ENCODE measurements at regions not wholly inside any gene's neighbourhood (a gene's known extent, or its start where the extent isn't known, plus 50 kb on each side); places are given as distances from the start of the nearest gene placed in this dataset.

GRCh38 chr4:55725057-55725456 is 89.0 kb upstream of the NMU start:
- Histone ChIP-seq H4K8ac (ENCODE audit: low read depth, low read length) (no peak overlapping the region), H3K14ac (ENCODE audit: low read length) (no peak overlapping the region), H2AK5ac (ENCODE audit: low read depth, low read length) (no peak overlapping the region), H2BK120ac (ENCODE audit: low read depth, low read length) (no peak overlapping the region), H3K27ac (replicated peaks; ENCODE audit: low read length) (no peak overlapping the region), H2BK5ac (ENCODE audit: low read length) (no peak overlapping the region), H4K91ac (ENCODE audit: low read depth, low read length, poor library complexity) (no peak overlapping the region), H3K4me1 (ENCODE audit: control insufficient read depth in 2 of 2, insufficient read depth in 1 of 2, low read depth in 1 of 2, low read length in 2 of 2) (no peaks in the 10 kb centered on the region), H3K79me1 (ENCODE audit: low read depth, low read length) (no peaks in the 10 kb centered on the region), H3K23ac (ENCODE audit: low read depth, low read length, poor library complexity) (no peak overlapping the region), H3K36me3 (replicated peaks in 1 of 2; ENCODE audit: control insufficient read depth in 2 of 2, insufficient read depth in 2 of 2, low read length in 2 of 2) (no peaks in the 10 kb centered on the region), H3K9ac (ENCODE audit: low read depth, low read length, poor library complexity) (no peak overlapping the region), H3K27me3 (ENCODE audit: control insufficient read depth in 3 of 3, insufficient read depth in 3 of 3, low read depth in 1 of 3, low read length in 3 of 3) (no peaks in the 10 kb centered on the region), H2BK15ac (ENCODE audit: low read length) (no peak overlapping the region), H2AFZ (ENCODE audit: low read length) (no peak overlapping the region), H3K9me3 (replicated peaks in 1 of 2; ENCODE audit: control insufficient read depth in 2 of 2, insufficient read depth in 1 of 2, low read depth in 1 of 2, low read length in 2 of 2) (no peaks in the 10 kb centered on the region), H3K4me3 (ENCODE audit: low read length in 2 of 2) (no peak overlapping the region), H3K4me2 (ENCODE audit: insufficient read depth, low read length, poor library complexity, severe bottlenecking) (no peak overlapping the region), H3K4ac (ENCODE audit: low read length) (no peak overlapping the region), H2BK12ac (ENCODE audit: low read length) (no peak overlapping the region), H3K18ac (ENCODE audit: low read length) (no peak overlapping the region)
- WGBS, 2 donors (ENCODE audit: extremely low coverage in 2 of 2, insufficient read length in 2 of 2, insufficient replicate concordance in 1 of 2) = no CpG with 5 or more reads among the region's 4 CpGs
- DNase-seq (ENCODE audit: low spot score) = no peak

- H2BK15ac ChIP-seq (ENCODE audit: low read length) = no peak overlapping the region
- H2BK120ac ChIP-seq (ENCODE audit: low read depth, low read length) = no peak overlapping the region
- H3K27ac ChIP-seq (replicated peaks; ENCODE audit: low read length) = no peak overlapping the region
- no peak overlapping the region for H4K91ac ChIP-seq (ENCODE audit: low read depth, low read length, poor library complexity)
- H3K4me1 ChIP-seq (ENCODE audit: control insufficient read depth in 2 of 2, insufficient read depth in 1 of 2, low read depth in 1 of 2, low read length in 2 of 2) = no peaks in the 10 kb centered on the region
- no CpG with 5 or more reads among the region's 2 CpGs for WGBS, 2 donors (ENCODE audit: extremely low coverage in 2 of 2, insufficient read length in 2 of 2, insufficient replicate concordance in 1 of 2)
- H3K4me3 ChIP-seq (ENCODE audit: low read length in 2 of 2) = no peak overlapping the region
- H2BK5ac ChIP-seq (ENCODE audit: low read length) = no peak overlapping the region
- no peak overlapping the region for H2AK5ac ChIP-seq (ENCODE audit: low read depth, low read length)
- no peaks in the 10 kb centered on the region for H3K36me3 ChIP-seq (replicated peaks in 1 of 2; ENCODE audit: control insufficient read depth in 2 of 2, insufficient read depth in 2 of 2, low read length in 2 of 2)
- DNase-seq (ENCODE audit: low spot score) = no peak
- no peaks in the 10 kb centered on the region for H3K27me3 ChIP-seq (ENCODE audit: control insufficient read depth in 3 of 3, insufficient read depth in 3 of 3, low read depth in 1 of 3, low read length in 3 of 3)
- no peaks in the 10 kb centered on the region for H3K9me3 ChIP-seq (replicated peaks in 1 of 2; ENCODE audit: control insufficient read depth in 2 of 2, insufficient read depth in 1 of 2, low read depth in 1 of 2, low read length in 2 of 2)
- H3K18ac ChIP-seq (ENCODE audit: low read length) = no peak overlapping the region
- no peak overlapping the region for H2AFZ ChIP-seq (ENCODE audit: low read length)
- H3K9ac ChIP-seq (ENCODE audit: low read depth, low read length, poor library complexity) = no peak overlapping the region
- H3K14ac ChIP-seq (ENCODE audit: low read length) = no peak overlapping the region
- no peak overlapping the region for H3K4me2 ChIP-seq (ENCODE audit: insufficient read depth, low read length, poor library complexity, severe bottlenecking)
- no peak overlapping the region for H3K23ac ChIP-seq (ENCODE audit: low read depth, low read length, poor library complexity)
- H3K4ac ChIP-seq (ENCODE audit: low read length) = no peak overlapping the region
- H2BK12ac ChIP-seq (ENCODE audit: low read length) = no peak overlapping the region
- no peaks in the 10 kb centered on the region for H3K79me1 ChIP-seq (ENCODE audit: low read depth, low read length)
- H4K8ac ChIP-seq (ENCODE audit: low read depth, low read length) = no peak overlapping the region
Measured at GRCh38 chr4:55727746-55728145, 91.6 kb upstream of the NMU start.

- Histone ChIP-seq H2AFZ (ENCODE audit: low read length) (no peak overlapping the region), H2BK120ac (ENCODE audit: low read depth, low read length) (no peak overlapping the region), H3K27ac (replicated peaks; ENCODE audit: low read length) (no peak overlapping the region), H3K27me3 (ENCODE audit: control insufficient read depth in 3 of 3, insufficient read depth in 3 of 3, low read depth in 1 of 3, low read length in 3 of 3) (peaks cover 0 to 3% (median 0%) of the 10 kb centered on the region in 3 experiments), H2BK12ac (ENCODE audit: low read length) (no peak overlapping the region), H2AK5ac (ENCODE audit: low read depth, low read length) (no peak overlapping the region), H4K8ac (ENCODE audit: low read depth, low read length) (no peak overlapping the region), H3K4me3 (ENCODE audit: low read length in 2 of 2) (no peak overlapping the region), H3K36me3 (replicated peaks in 1 of 2; ENCODE audit: control insufficient read depth in 2 of 2, insufficient read depth in 2 of 2, low read length in 2 of 2) (no peaks in the 10 kb centered on the region), H3K23ac (ENCODE audit: low read depth, low read length, poor library complexity) (no peak overlapping the region), H3K4me1 (ENCODE audit: control insufficient read depth in 2 of 2, insufficient read depth in 1 of 2, low read depth in 1 of 2, low read length in 2 of 2) (no peaks in the 10 kb centered on the region), H3K14ac (ENCODE audit: low read length) (no peak overlapping the region), H3K18ac (ENCODE audit: low read length) (no peak overlapping the region), H2BK15ac (ENCODE audit: low read length) (no peak overlapping the region), H3K9me3 (replicated peaks in 1 of 2; ENCODE audit: control insufficient read depth in 2 of 2, insufficient read depth in 1 of 2, low read depth in 1 of 2, low read length in 2 of 2) (no peaks in the 10 kb centered on the region), H4K91ac (ENCODE audit: low read depth, low read length, poor library complexity) (no peak overlapping the region), H3K79me1 (ENCODE audit: low read depth, low read length) (no peaks in the 10 kb centered on the region), H3K4ac (ENCODE audit: low read length) (no peak overlapping the region), H3K9ac (ENCODE audit: low read depth, low read length, poor library complexity) (no peak overlapping the region), H2BK5ac (ENCODE audit: low read length) (no peak overlapping the region), H3K4me2 (ENCODE audit: insufficient read depth, low read length, poor library complexity, severe bottlenecking) (no peak overlapping the region)
- DNase-seq (ENCODE audit: low spot score) = no peak
- no CpG with 5 or more reads among the region's 5 CpGs for WGBS, 2 donors (ENCODE audit: extremely low coverage in 2 of 2, insufficient read length in 2 of 2, insufficient replicate concordance in 1 of 2)
Measured at GRCh38 chr4:55729351-55730279, 90.0 kb upstream of the EXOC1L start.

GRCh38 chr4:55730280-55730931 is 89.2 kb upstream of the EXOC1L start:
- Histone ChIP-seq H2BK12ac (ENCODE audit: low read length) (no peak overlapping the region), H3K27me3 (ENCODE audit: control insufficient read depth in 3 of 3, insufficient read depth in 3 of 3, low read depth in 1 of 3, low read length in 3 of 3) (peaks cover 0 to 3% (median 0%) of the 10 kb centered on the region in 3 experiments), H3K9me3 (replicated peaks in 1 of 2; ENCODE audit: control insufficient read depth in 2 of 2, insufficient read depth in 1 of 2, low read depth in 1 of 2, low read length in 2 of 2) (no peaks in the 10 kb centered on the region), H3K36me3 (replicated peaks in 1 of 2; ENCODE audit: control insufficient read depth in 2 of 2, insufficient read depth in 2 of 2, low read length in 2 of 2) (no peaks in the 10 kb centered on the region), H4K8ac (ENCODE audit: low read depth, low read length) (no peak overlapping the region), H4K91ac (ENCODE audit: low read depth, low read length, poor library complexity) (no peak overlapping the region), H2AFZ (ENCODE audit: low read length) (no peak overlapping the region), H2BK15ac (ENCODE audit: low read length) (no peak overlapping the region), H3K4me1 (ENCODE audit: control insufficient read depth in 2 of 2, insufficient read depth in 1 of 2, low read depth in 1 of 2, low read length in 2 of 2) (no peaks in the 10 kb centered on the region), H2BK120ac (ENCODE audit: low read depth, low read length) (no peak overlapping the region), H3K9ac (ENCODE audit: low read depth, low read length, poor library complexity) (no peak overlapping the region), H3K14ac (ENCODE audit: low read length) (no peak overlapping the region), H3K18ac (ENCODE audit: low read length) (no peak overlapping the region), H3K4ac (ENCODE audit: low read length) (no peak overlapping the region), H3K23ac (ENCODE audit: low read depth, low read length, poor library complexity) (no peak overlapping the region), H2AK5ac (ENCODE audit: low read depth, low read length) (no peak overlapping the region), H2BK5ac (ENCODE audit: low read length) (no peak overlapping the region), H3K4me3 (ENCODE audit: low read length in 2 of 2) (no peak overlapping the region), H3K79me1 (ENCODE audit: low read depth, low read length) (no peaks in the 10 kb centered on the region), H3K4me2 (ENCODE audit: insufficient read depth, low read length, poor library complexity, severe bottlenecking) (no peak overlapping the region), H3K27ac (replicated peaks; ENCODE audit: low read length) (no peak overlapping the region)
- WGBS, 2 donors (ENCODE audit: extremely low coverage in 2 of 2, insufficient read length in 2 of 2, insufficient replicate concordance in 1 of 2) = no CpG with 5 or more reads among the region's 2 CpGs
- no peak for DNase-seq (ENCODE audit: low spot score)
